Muscle of arm (tissue), 1 donor: ENCODE measurements at regions not wholly inside any gene's neighbourhood (a gene's known extent, or its start where the extent isn't known, plus 50 kb on each side); places are given as distances from the start of the nearest gene placed in this dataset.

Experiments used
- DNase-seq: peaks from one replicate; pipeline ENCODE4 v3.0.0-alpha.2; 2013

DNA sequence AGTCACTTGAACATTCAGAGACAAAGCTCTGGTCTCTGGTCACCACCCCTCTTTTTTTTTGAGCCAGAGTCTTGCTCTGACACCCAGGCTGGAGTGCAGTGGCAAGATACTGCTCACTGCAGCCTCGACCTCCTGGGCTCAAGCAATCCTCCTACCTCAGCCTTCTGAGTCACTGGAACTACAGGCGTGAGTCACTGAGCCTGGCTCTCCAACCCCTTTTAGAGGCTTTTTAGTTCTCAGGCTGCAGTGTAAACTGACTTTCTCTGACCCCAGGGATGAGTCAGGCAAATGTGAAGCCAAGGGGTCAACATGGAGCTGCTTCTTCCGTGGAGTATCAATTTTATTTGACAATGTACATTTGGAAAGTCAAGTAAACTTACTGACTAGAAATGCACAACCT lies 229.2 kb downstream of the PTTG2 start:
- DNase-seq = no peak

DNA sequence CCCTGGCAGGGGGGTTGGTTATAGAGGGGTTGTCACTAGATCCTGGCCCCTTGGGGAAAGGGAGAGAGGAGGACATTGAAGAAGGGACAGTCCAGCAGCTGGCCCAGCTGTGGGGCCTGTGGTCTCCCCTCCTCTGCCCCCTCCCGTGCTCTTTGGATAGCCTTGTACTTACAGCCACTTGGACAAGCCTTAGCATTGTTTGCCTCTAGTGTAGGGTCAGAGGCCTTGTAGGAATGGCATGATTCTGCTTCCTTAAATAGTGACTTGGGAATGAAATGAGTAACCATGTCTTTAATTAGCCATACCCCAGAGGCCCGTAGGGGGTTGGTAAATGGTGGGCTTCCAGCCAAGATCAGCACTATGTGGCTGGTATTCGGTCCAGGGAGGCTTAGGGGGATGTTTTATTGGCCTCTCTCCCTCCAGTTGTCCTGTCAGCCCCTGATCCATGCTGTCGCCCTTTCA lies 230.6 kb downstream of the PTTG2 start:
- DNase-seq = no peak

DNA sequence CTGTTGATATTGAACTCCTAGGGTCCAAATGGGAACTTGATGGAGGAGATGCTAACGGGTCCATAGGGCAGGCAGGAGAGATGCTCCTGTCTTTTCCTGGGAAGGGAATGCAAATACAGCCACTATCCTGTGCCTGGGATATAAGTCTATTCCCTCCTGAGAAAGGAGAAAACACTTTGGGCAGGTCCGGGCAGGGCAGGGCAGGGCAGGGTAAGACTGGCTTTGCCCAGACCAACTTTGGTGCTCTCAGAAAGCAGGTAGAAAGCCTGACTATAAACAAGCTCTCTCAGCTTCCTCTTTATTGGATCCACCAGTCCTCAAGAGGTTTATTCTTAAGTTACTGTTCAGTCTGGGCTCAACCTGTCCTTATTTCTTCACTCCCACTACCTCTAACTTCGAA lies 232.3 kb downstream of the PTTG2 start:
- no peak for DNase-seq

- no peak for DNase-seq
Measured at GRCh38 chr4:38193236-38193863, 233.2 kb downstream of the PTTG2 start.

GRCh38 chr4:38194047-38194602 lies 233.9 kb downstream of the PTTG2 start:
- no peak for DNase-seq

GRCh38 chr4:38195486-38195885 lies 235.3 kb downstream of the PTTG2 start:
- DNase-seq = no peak

DNA sequence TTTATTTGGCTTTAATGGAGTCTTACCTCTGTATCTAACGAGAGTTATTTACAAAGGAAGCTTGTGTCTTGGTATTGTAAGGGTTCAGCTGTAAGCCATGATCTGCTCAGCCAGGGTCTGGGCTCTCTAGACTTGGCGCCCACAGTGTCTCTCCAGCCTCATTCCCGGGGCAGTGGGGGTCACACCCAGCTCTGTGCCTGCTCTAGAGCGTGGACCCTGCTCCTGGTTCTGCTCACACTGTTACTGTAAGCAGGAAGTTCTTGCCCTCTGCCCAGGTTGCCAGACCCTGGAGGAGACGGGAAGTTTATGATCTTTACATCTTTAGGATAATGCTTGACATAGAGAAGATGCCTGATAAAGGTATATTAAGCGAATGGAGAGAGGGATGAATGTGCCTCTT lies 235.7 kb downstream of the PTTG2 start:
- DNase-seq = no peak

GRCh38 chr4:38202242-38202641 lies 242.0 kb downstream of the PTTG2 start:
- no peak for DNase-seq

GRCh38 chr4:38203609-38204008 lies 243.4 kb downstream of the PTTG2 start:
- no peak for DNase-seq

DNA sequence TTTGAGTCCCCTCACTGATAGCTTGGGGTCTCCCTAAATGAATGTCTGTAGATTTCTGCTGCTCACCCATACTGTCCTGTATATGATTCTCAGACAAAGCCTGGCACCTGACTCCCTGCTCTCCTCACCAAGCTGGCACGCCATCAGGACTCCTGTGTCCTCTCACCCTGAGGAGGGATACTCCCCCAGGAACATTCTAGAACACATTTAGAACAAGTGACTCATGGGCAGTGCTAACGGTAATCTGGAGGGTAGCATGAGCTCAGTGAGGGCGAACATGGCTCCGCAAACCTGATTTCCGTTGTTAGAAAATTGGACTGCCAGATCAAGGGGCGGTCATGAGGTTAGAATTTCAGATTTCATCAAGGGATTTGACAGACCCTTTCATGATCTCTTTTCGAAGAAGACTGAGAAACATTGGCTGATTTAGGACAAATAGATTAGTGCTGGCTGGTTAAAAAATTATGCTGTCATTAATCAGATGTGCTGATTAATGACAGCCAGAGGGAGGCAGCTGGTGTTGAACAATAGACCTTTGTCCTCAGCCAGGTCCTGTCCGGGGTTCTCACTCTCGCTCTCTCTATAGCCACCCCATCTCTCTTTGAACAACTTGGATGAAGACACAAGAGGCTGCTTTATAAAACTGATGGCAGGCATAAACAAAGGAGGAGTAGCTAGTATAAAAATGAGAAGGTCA lies 244.3 kb downstream of the PTTG2 start:
- no peak for DNase-seq

DNA sequence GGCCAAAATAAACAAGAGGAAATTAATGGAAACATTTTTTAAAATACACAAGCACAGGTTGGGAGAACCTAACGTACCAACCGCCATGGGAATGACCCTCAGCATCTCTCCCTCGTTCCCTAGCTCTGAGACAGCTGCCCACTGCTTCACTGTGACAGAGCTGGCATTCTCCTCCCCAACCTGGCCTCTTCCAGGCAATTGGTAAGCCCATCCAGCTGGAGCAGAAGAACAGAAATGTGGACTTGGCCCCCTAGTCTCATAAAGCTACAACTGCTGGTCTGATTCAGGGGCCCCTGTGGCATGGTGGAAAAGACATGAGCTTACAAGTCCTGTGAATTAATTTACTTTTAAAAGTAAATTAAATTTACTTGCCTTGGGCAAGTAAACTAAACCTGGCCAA lies 245.1 kb downstream of the PTTG2 start:
- no peak for DNase-seq

GRCh38 chr4:38207110-38207457 lies 246.9 kb downstream of the PTTG2 start:
- DNase-seq = no peak

DNA sequence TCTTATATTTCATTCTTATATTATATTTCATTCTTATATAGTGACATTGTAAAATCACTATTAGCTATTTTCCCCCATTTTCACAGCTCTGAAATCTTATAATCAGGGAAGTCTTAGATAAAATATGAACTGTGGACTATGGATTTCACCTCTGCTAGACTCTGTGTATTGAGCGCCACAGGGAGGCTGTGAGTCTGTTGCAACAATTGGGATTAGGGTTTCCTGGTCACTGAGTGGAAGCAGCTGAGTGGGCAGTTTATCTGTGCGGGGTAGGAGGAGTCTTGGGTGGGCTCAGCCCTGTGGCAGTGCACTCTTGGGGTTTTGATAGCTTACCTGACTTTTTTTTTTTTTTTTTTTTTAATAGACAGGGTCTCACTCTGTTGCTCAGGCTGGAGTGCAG lies 249.5 kb downstream of the PTTG2 start:
- no peak for DNase-seq

DNA sequence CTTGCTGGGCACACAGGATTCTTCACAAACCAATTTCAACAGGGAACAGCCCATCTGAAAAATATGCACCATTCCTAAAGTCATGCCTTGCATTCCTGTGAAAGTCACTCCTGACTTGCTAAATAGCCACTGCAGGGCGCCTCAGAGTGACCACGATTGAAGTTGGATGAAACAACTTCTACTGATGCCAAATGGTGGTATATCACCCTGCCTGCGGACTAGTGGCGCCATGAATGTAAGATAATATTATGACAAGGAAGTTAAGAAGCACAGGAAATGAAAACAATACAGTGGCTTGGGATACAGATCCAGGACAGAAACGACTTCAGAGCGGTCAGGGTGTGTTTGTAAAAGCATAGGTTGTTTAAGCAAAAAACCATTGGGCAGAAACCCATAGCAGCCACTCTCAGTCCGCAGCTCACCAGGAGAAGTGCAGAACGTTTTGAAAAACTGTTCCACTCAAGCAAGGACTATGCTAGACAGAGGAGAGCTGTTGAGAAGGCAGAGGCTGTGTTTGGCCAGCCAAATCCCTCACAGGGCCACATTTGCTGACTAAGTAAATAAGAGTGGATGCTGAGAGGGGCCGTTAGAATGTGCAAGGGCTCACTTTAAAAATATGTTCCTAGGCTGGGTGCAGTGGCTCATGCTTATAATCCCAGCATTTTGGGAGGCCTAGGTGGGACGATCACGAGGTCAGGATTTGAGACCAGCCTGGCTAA lies 250.4 kb downstream of the PTTG2 start:
- DNase-seq = no peak

- no peak for DNase-seq
Measured at GRCh38 chr4:38211885-38212284, 251.7 kb downstream of the PTTG2 start.

DNA sequence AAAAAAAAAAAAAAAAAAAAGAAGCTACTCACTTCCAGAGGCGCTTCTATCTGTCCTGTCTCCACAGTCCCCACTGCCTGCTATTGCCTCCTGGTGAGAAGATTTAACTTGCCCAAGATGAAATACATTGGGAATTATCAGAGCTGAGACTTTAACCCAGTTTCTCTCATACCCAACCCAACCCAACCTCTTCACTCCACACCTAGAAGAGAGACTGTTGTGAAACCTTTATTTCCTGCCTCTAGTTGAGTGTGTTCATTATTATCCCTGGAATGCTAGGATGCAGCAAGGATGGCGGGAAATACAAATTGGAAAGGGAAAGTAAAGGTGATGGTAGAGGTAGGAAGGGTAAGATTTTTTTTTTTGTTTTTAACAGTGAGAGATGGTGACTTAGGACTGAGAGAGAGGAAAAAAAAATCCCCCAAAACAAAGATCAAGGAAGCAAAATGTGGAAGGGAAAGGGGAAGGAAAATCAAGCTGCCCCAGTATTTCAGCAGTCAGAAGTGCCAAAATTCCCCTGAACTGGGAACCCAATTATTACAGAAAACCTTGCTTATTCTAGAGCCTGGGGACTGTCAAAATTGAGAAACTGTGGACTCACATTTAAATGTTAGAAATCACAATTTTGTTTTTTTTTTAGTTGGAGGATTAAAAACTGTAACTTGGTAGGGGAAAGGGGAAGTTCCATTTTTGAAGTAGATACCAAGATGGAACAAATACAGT lies 253.0 kb downstream of the PTTG2 start:
- no peak for DNase-seq

GRCh38 chr4:38222892-38223291 lies 262.7 kb downstream of the PTTG2 start:
- DNase-seq = no peak

DNA sequence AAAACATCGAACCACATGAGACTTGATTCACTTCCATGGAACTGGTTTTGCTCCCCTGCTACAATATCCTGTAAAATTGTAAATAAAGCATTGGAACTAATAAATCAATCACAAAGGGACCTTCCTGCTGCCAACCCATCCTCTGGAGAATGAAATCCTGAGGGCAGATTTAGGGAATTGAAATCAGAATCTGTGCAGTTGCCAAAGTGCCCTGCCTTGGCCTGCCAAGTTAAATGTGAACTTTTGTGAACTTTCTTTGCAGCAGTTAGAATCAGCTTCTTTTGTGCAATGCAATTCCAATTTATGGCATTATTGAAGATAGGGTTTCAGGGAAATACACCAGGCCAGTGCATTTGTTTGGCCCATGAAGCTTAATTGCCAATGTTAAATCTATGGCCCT lies 263.1 kb downstream of the PTTG2 start:
- no peak for DNase-seq

- no peak for DNase-seq
Measured at GRCh38 chr4:38223782-38224236, 263.6 kb downstream of the PTTG2 start.

GRCh38 chr4:38224850-38225249 lies 264.7 kb downstream of the PTTG2 start:
- no peak for DNase-seq

DNA sequence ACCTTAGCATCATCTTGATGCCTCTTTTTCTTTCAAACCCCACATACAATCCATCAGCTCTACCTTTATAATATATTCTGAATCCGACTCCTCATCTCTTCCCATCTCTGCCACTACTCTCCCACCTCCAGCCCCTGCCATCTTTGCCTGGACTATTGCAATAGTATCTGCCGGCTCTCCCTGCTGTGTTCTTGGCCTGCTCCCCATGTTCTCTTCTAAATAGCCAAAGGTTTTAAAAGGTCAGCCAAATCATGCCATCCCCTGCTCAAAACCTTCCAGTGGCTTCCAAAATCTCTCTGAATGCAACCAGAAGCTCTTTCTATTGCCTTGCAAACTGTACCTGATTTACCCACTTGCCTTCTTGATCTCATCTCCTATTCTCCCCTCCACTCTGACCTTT lies 266.0 kb downstream of the PTTG2 start:
- DNase-seq = no peak

DNA sequence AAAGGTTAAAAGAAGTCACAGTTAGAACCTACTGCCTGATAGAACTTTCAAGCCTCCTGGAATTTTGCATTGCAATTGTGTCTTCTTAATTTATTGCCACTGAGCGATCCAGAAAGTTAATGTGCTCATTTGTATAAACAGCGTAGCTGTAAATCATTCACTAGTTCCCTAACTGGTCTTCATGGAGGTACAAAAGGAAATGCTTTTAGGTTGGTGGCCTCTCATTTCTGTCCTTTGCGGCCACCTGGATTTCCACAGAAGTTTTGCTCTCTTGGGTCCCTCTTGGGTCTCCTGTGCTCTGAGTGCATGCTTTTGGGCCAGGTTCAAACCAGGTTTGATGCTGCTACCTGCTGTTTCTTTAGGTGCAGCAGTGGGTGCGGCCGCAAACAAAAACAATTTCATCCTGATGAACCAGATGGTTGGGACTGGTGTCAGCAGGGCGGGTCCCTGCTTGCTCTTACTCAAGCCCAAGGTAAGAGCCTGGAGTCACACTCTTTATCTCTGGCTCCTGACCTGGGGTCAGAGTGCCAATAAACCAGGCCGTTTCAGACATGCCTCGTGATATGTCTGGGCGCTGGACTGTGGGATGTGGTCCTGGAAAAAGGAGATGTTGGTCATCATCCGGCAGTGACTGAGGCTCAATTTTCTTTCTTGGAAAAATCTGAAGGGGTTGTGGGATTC lies 270.1 kb downstream of the PTTG2 start:
- DNase-seq = no peak
